ENCODE measurements at regions not wholly inside any gene's neighbourhood (a gene's known extent, or its start where the extent isn't known, plus 50 kb on each side); places are given as distances from the start of the nearest gene placed in this dataset.
"Not testable (repeated sequence)": the region's sequence is repeated elsewhere in the genome, so short reads cannot be mapped to it uniquely, and the experiment has no call there.

DNA sequence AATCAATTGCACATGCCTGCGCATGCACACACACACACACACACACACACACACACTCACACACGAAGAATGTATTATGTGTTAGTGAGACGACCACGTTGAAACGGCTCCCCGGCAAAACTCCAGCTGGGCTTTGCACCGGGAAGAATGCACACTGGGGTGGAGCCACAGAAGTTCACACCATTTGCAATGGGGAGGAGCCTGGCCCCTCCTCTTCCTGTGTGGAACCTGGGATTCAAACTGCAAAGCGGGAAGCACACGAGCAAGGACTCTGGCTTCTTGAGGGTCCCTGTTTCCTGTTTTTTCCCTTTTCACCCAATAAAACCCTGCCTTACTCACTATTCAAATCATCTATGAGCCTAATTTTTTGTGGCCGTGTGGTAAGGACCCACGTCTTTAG, 304.0 kb upstream of the TMEFF2 start:
- in situ Hi-C loops (cut with MboI; ENCODE audit: low sequenced_read_pairs in 4 of 4) (no loop called here), intact Hi-C loops (cut with DNase I; ENCODE audit: low total_unique reads) (no loop called here)
- H3K27ac ChIP-seq: no peak overlapping the region
- no peaks in the 10 kb centered on the region for H3K9me3 ChIP-seq
- no peaks in the 10 kb centered on the region for H3K27me3 ChIP-seq
- H3K4me1 ChIP-seq: no peaks in the 10 kb centered on the region
- TF ChIP-seq, protein P1, sequence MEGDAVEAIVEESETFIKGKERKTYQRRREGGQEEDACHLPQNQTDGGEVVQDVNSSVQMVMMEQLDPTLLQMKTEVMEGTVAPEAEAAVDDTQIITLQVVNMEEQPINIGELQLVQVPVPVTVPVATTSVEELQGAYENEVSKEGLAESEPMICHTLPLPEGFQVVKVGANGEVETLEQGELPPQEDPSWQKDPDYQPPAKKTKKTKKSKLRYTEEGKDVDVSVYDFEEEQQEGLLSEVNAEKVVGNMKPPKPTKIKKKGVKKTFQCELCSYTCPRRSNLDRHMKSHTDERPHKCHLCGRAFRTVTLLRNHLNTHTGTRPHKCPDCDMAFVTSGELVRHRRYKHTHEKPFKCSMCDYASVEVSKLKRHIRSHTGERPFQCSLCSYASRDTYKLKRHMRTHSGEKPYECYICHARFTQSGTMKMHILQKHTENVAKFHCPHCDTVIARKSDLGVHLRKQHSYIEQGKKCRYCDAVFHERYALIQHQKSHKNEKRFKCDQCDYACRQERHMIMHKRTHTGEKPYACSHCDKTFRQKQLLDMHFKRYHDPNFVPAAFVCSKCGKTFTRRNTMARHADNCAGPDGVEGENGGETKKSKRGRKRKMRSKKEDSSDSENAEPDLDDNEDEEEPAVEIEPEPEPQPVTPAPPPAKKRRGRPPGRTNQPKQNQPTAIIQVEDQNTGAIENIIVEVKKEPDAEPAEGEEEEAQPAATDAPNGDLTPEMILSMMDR (IDR thresholded peaks at IDR 0.05 in 4 of 5, conservative IDR thresholded peaks at IDR 0.05 in 1 of 5): no peak
- no peak for TF ChIP-seq POLR2A (IDR thresholded peaks at IDR 0.05)
- no peak for ATAC-seq
- no peak overlapping the region for H3K4me3 ChIP-seq
- DNase-seq: no peak
- no peaks in the 10 kb centered on the region for H3K36me3 ChIP-seq

DNA sequence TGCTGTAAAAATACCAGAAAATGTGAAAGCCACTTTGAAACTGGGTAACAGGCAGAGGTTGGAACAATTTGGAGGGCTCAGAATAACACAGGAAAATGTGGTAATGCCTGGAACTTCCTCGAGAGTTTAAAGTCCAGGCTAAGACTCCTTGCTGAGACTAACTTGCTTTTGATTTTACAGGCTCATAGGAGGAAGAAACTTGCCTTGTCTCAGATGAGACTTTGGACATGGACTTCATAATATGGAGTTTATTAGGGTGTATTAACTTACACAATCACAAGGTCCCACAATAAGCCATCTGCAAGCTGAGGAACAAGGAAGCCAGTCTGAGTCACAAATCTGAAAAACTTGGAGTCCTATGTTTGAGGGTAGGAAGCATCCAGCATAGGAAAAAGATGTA, 293.4 kb upstream of the TMEFF2 start:
- H3K4me3 ChIP-seq; intact Hi-C loops (cut with DNase I; ENCODE audit: low total_unique reads); in situ Hi-C loops (cut with MboI; ENCODE audit: low sequenced_read_pairs in 4 of 4); H3K9me3 ChIP-seq; ATAC-seq; H3K27me3 ChIP-seq; DNase-seq; H3K27ac ChIP-seq; H3K36me3 ChIP-seq; H3K4me1 ChIP-seq: not testable (repeated sequence)

DNA sequence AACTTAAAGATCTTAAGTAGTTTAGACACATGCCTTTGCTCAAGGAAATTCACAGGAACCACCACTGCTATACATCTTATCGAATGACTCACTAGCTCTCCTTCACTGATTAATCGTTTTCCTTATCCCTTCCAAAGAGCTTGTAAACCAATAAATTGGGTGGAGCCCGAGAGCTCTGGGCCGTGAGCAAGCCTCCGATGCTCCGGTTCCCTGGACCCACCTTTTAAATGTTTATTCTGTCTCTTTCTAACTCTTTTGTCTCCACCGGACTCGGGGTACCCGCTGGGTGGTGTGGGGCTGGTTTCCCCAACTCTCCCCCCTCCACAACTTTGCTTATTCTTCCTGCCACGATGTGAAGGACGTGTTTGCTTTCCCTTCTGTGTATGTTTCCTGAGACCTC, 292.9 kb upstream of the TMEFF2 start:
- intact Hi-C loops (cut with DNase I; ENCODE audit: low total_unique reads): no loop called here

DNA sequence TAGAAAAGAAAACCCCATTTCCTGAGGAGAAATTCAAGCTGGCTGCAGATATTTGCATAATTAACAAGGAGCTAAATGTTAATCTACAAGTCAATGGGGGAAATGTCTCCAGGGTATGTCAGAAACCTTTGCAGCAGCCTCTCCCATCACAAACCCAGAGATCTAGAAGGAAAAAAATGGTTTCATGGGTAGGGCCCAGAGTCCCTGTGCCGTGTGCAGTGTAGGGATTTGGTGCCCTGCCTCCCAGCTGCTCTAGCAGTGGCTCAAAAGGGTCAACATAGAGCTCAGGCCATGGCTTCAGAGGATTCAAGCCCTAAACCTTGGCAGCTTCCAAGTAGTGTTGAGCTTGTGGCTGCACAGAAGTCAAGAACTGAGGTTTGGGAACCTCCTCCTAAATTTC, 290.2 kb upstream of the TMEFF2 start:
- in situ Hi-C loops (cut with MboI; ENCODE audit: low sequenced_read_pairs in 4 of 4) (no loop called here), intact Hi-C loops (cut with DNase I; ENCODE audit: low total_unique reads) (no loop called here)
- H3K4me1 ChIP-seq: no peaks in the 10 kb centered on the region
- H3K27me3 ChIP-seq: no peaks in the 10 kb centered on the region
- no peak overlapping the region for H3K27ac ChIP-seq
- TF ChIP-seq, protein P1 (IDR thresholded peaks at IDR 0.05 in 4 of 5, conservative IDR thresholded peaks at IDR 0.05 in 1 of 5): no peak
- no peak for TF ChIP-seq POLR2A (IDR thresholded peaks at IDR 0.05)
- no peaks in the 10 kb centered on the region for H3K9me3 ChIP-seq
- H3K36me3 ChIP-seq: no peaks in the 10 kb centered on the region
- DNase-seq: no peak
- no peak for ATAC-seq
- H3K4me3 ChIP-seq: no peak overlapping the region

More for the DNA sequence above, 292.9 kb upstream of the TMEFF2 start:
- no peak for DNase-seq
- H3K27me3 ChIP-seq: no peaks in the 10 kb centered on the region
- H3K9me3 ChIP-seq: no peaks in the 10 kb centered on the region
- in situ Hi-C loops (cut with MboI; ENCODE audit: low sequenced_read_pairs in 4 of 4): no loop called here
- H3K4me3 ChIP-seq: no peak overlapping the region
- no peaks in the 10 kb centered on the region for H3K36me3 ChIP-seq
- no peak overlapping the region for H3K27ac ChIP-seq
- TF ChIP-seq, protein P1 (IDR thresholded peaks at IDR 0.05 in 4 of 5, conservative IDR thresholded peaks at IDR 0.05 in 1 of 5): no peak
- TF ChIP-seq POLR2A (IDR thresholded peaks at IDR 0.05): no peak
- no peak for ATAC-seq
- no peaks in the 10 kb centered on the region for H3K4me1 ChIP-seq

DNA sequence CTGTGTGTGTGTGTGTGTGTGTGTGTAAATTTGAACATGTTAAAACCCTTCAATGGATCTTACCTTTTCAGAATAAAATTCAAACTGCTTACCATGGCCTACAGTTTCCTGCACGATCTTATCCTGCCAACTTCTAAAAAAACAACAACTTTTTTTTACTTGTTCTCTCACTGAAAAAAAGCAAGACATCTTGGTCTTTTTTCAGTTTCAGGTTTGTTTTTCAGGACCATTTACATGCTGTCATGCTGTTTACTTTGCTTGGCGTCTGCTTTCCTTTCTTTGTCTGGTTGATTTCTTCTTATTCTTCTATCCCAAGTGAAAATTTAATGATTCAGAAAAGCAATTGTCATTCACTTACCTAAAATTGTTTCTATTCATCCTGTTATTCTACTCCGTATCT, 286.3 kb upstream of the TMEFF2 start:
- Histone ChIP-seq H3K27me3 (no peaks in the 10 kb centered on the region), H3K4me3 (no peak overlapping the region), H3K9me3 (no peaks in the 10 kb centered on the region), H3K27ac (no peak overlapping the region), H3K36me3 (no peaks in the 10 kb centered on the region), H3K4me1 (no peaks in the 10 kb centered on the region)
- no peak for ATAC-seq
- in situ Hi-C loops (cut with MboI; ENCODE audit: low sequenced_read_pairs in 4 of 4) (no loop called here), intact Hi-C loops (cut with DNase I; ENCODE audit: low total_unique reads) (no loop called here)
- no peak for TF ChIP-seq POLR2A (IDR thresholded peaks at IDR 0.05)
- TF ChIP-seq, protein P1 (IDR thresholded peaks at IDR 0.05 in 4 of 5, conservative IDR thresholded peaks at IDR 0.05 in 1 of 5): no peak
- no peak for DNase-seq
